Hepatocyte (in vitro differentiated cells): ENCODE measurements at regions not wholly inside any gene's neighbourhood (a gene's known extent, or its start where the extent isn't known, plus 50 kb on each side); places are given as distances from the start of the nearest gene placed in this dataset.

ENCODE experiments used
- DNase-seq: peaks from one replicate; pipeline ENCODE4 v3.0.0-alpha.2; 2016; ENCODE audit warnings: low spot score
- H2AFZ ChIP-seq: fragments of 200-600 bp; sonication (generic); 2 replicates; pipeline ENCODE4 v1.6.0; 2016; ENCODE audit warnings: antibody characterized with exemption, mild to moderate bottlenecking
- H3K27ac ChIP-seq: fragments of 200-600 bp; sonication (generic); 2 replicates; pipeline ENCODE4 v1.5.1; 2016; ENCODE audit warnings: mild to moderate bottlenecking
- H3K27me3 ChIP-seq: fragments of 200-600 bp; sonication (generic); 2 replicates; pipeline ENCODE4 v1.6.1; 2016
- H3K36me3 ChIP-seq: fragments of 200-600 bp; sonication (generic); replicated peaks from 2 replicates; pipeline ENCODE4 v1.5.1; 2016; ENCODE audit warnings: low read depth; ENCODE audit not compliant: insufficient read depth
- H3K4me1 ChIP-seq: fragments of 200-600 bp; sonication (generic); 2 replicates; pipeline ENCODE4 v1.5.1; 2016; ENCODE audit warnings: mild to moderate bottlenecking, moderate library complexity; ENCODE audit not compliant: insufficient read depth
- H3K4me2 ChIP-seq: fragments of 200-600 bp; sonication (generic); 2 replicates; pipeline ENCODE4 v1.6.0; 2016
- H3K4me3 ChIP-seq: fragments of 200-600 bp; sonication (generic); 2 replicates; pipeline ENCODE4 v1.5.1; 2016; ENCODE audit warnings: mild to moderate bottlenecking
- H3K79me2 ChIP-seq: fragments of 200-600 bp; sonication (generic); 2 replicates; pipeline ENCODE4 v1.6.0; 2017; ENCODE audit warnings: mild to moderate bottlenecking
- H3K9me2 ChIP-seq: fragments of 200-600 bp; sonication (generic); replicated peaks from 2 replicates; pipeline ENCODE4 v1.6.0; 2017; ENCODE audit warnings: mild to moderate bottlenecking; ENCODE audit not compliant: insufficient read depth
- H3K9me3 ChIP-seq: fragments of 200-600 bp; sonication (generic); 2 replicates; pipeline ENCODE4 v1.5.1; 2016; ENCODE audit warnings: low read depth, mild to moderate bottlenecking
- H4K20me1 ChIP-seq: fragments of 200-600 bp; sonication (generic); 2 replicates; pipeline ENCODE4 v1.6.0; 2016; ENCODE audit warnings: mild to moderate bottlenecking; ENCODE audit not compliant: insufficient read depth, poor library complexity, severe bottlenecking
- CTCF ChIP-seq: fragments of 200-600 bp; sonication (generic); IDR thresholded peaks from 2 replicates; pipeline ENCODE4 v1.5.1; 2016; ENCODE audit warnings: antibody characterized with exemption, mild to moderate bottlenecking; ENCODE audit not compliant: poor library complexity
- EZH2 ChIP-seq: fragments of 200-600 bp; sonication (generic); IDR thresholded peaks from 2 replicates; pipeline ENCODE4 v1.6.1; 2016; ENCODE audit warnings: antibody characterized with exemption, mild to moderate bottlenecking, borderline replicate concordance
- EZH2phosphoT487 ChIP-seq: fragments of 200-600 bp; sonication (generic); IDR thresholded peaks from one replicate; pipeline ENCODE4 v1.6.1; 2018; ENCODE audit warnings: antibody characterized with exemption, mild to moderate bottlenecking, low read depth, moderate library complexity; ENCODE audit not compliant: unreplicated experiment, severe bottlenecking
- WGBS: methylation state at CpG from one replicate; pipeline ENCODE4 v1.1.6; 2016; ENCODE audit warnings: low lambda C conversion rate; ENCODE audit errors: missing lambda C conversion rate; 5-methylcytosine and 5-hydroxymethylcytosine counted together

GRCh38 chr11:116693593-116694348 lies 79.0 kb downstream of the BUD13 start:
- H3K36me3 ChIP-seq: no peaks in the 10 kb centered on the region
- no peak for DNase-seq
- H3K9me3 ChIP-seq: no peaks in the 10 kb centered on the region
- no peaks in the 10 kb centered on the region for H3K9me2 ChIP-seq
- no peaks in the 10 kb centered on the region for H3K79me2 ChIP-seq
- H4K20me1 ChIP-seq: no peaks in the 10 kb centered on the region
- H3K4me3 ChIP-seq: no peak overlapping the region
- WGBS: 79% methylated on average over 16 of the region's 16 CpGs
- no peaks in the 10 kb centered on the region for H3K4me1 ChIP-seq
- no peak for TF ChIP-seq EZH2phosphoT487
- TF ChIP-seq CTCF: no peak
- no peak for TF ChIP-seq EZH2
- no peak overlapping the region for H2AFZ ChIP-seq
- H3K4me2 ChIP-seq: no peak overlapping the region
- H3K27ac ChIP-seq: no peak overlapping the region
- peaks cover 9% of the 10 kb centered on the region for H3K27me3 ChIP-seq

GRCh38 chr11:116693102-116693570 lies 79.7 kb downstream of the BUD13 start:
- H4K20me1 ChIP-seq: no peaks in the 10 kb centered on the region
- no peaks in the 10 kb centered on the region for H3K79me2 ChIP-seq
- no peak overlapping the region for H3K4me2 ChIP-seq
- 83% methylated on average over 1 of the region's 1 CpG for WGBS
- no peak overlapping the region for H3K27ac ChIP-seq
- peaks cover 9% of the 10 kb centered on the region for H3K27me3 ChIP-seq
- H3K9me3 ChIP-seq: no peaks in the 10 kb centered on the region
- no peak overlapping the region for H2AFZ ChIP-seq
- DNase-seq: no peak
- H3K9me2 ChIP-seq: no peaks in the 10 kb centered on the region
- no peak overlapping the region for H3K4me3 ChIP-seq
- H3K4me1 ChIP-seq: no peaks in the 10 kb centered on the region
- no peaks in the 10 kb centered on the region for H3K36me3 ChIP-seq
- no peak for TF ChIP-seq EZH2phosphoT487
- TF ChIP-seq EZH2: no peak
- no peak for TF ChIP-seq CTCF

GRCh38 chr11:116692318-116693101 lies 80.3 kb downstream of the BUD13 start:
- whole genome bisulfite sequencing: 75% methylated on average over 15 of the region's 16 CpGs
- Histone ChIP-seq H4K20me1 (no peaks in the 10 kb centered on the region), H3K36me3 (no peaks in the 10 kb centered on the region), H2AFZ (no peak overlapping the region), H3K27ac (no peak overlapping the region), H3K4me2 (no peak overlapping the region), H3K4me3 (no peak overlapping the region), H3K9me3 (no peaks in the 10 kb centered on the region), H3K4me1 (no peaks in the 10 kb centered on the region), H3K9me2 (no peaks in the 10 kb centered on the region), H3K79me2 (no peaks in the 10 kb centered on the region), H3K27me3 (peaks cover 9% of the 10 kb centered on the region)
- no peak for TF ChIP-seq EZH2
- TF ChIP-seq EZH2phosphoT487: no peak
- TF ChIP-seq CTCF: no peak
- DNase-seq: no peak
